Epithelial cell of prostate (primary cell): ENCODE measurements at regions not wholly inside any gene's neighbourhood (a gene's known extent, or its start where the extent isn't known, plus 50 kb on each side); places are given as distances from the start of the nearest gene placed in this dataset.

Experiments used
- DNase-seq: peaks from one replicate; pipeline ENCODE4 v3.0.0-alpha.2; 2011; ENCODE audit warnings: low read depth, low spot score
- H3K27ac ChIP-seq: fragments of 450-650 bp; 2 replicates; pipeline ENCODE4 v1.5.1; 2017; ENCODE audit warnings: mild to moderate bottlenecking

- H3K27ac ChIP-seq: no peak overlapping the region
- no peak for DNase-seq
Observed at GRCh38 chr16:72298961-72299360, 127.0 kb upstream of the PMFBP1 start.

- H3K27ac ChIP-seq: no peak overlapping the region
- no peak for DNase-seq
Observed at GRCh38 chr16:72295914-72296313, 124.0 kb upstream of the PMFBP1 start.

GRCh38 chr16:72291531-72291981 lies 119.6 kb upstream of the PMFBP1 start:
- DNase-seq: peak; percentile 54

GRCh38 chr16:72291121-72291520 lies 119.2 kb upstream of the PMFBP1 start:
- no peak for DNase-seq
- H3K27ac ChIP-seq: peak overlapping the region; percentile 94

More at GRCh38 chr16:72291531-72291981, 119.6 kb upstream of the PMFBP1 start:
- H3K27ac ChIP-seq: peak overlapping the region; percentile 94

- H3K27ac ChIP-seq: peak overlapping the region; percentile 91
- no peak for DNase-seq
Observed at GRCh38 chr16:72287649-72288048, 115.7 kb upstream of the PMFBP1 start.

- DNase-seq: no peak
- peak overlapping the region; percentile 91 for H3K27ac ChIP-seq
Observed at GRCh38 chr16:72286936-72287620, 115.1 kb upstream of the PMFBP1 start.

GRCh38 chr16:72285728-72286127 lies 113.8 kb upstream of the PMFBP1 start:
- H3K27ac ChIP-seq: peak overlapping the region; percentile 91
- DNase-seq: no peak

GRCh38 chr16:72285324-72285723 lies 113.4 kb upstream of the PMFBP1 start:
- no peak overlapping the region for H3K27ac ChIP-seq
- DNase-seq: no peak

GRCh38 chr16:72284042-72284789 lies 112.3 kb upstream of the PMFBP1 start:
- H3K27ac ChIP-seq: no peak overlapping the region
- DNase-seq: no peak

GRCh38 chr16:72282362-72282761 lies 110.4 kb upstream of the PMFBP1 start:
- H3K27ac ChIP-seq: no peak overlapping the region
- DNase-seq: no peak

GRCh38 chr16:72278301-72278700 lies 106.3 kb upstream of the PMFBP1 start:
- H3K27ac ChIP-seq: no peak overlapping the region
- no peak for DNase-seq

GRCh38 chr16:72277749-72278148 lies 105.8 kb upstream of the PMFBP1 start:
- DNase-seq: no peak
- H3K27ac ChIP-seq: no peak overlapping the region

GRCh38 chr16:72271699-72272240 lies 99.8 kb upstream of the PMFBP1 start:
- DNase-seq: no peak
- no peak overlapping the region for H3K27ac ChIP-seq

GRCh38 chr16:72270531-72270930 lies 98.6 kb upstream of the PMFBP1 start:
- DNase-seq: no peak
- no peak overlapping the region for H3K27ac ChIP-seq

- no peak for DNase-seq
- no peak overlapping the region for H3K27ac ChIP-seq
Observed at GRCh38 chr16:72266836-72267235, 94.9 kb upstream of the PMFBP1 start.

GRCh38 chr16:72264771-72265170 lies 92.8 kb upstream of the PMFBP1 start:
- no peak overlapping the region for H3K27ac ChIP-seq
- DNase-seq: no peak

GRCh38 chr16:72262711-72263110 lies 90.8 kb upstream of the PMFBP1 start:
- H3K27ac ChIP-seq: no peak overlapping the region
- DNase-seq: no peak

GRCh38 chr16:72261127-72261526 lies 89.2 kb upstream of the PMFBP1 start:
- DNase-seq: no peak
- H3K27ac ChIP-seq: no peak overlapping the region

GRCh38 chr16:72256398-72257066 lies 84.6 kb upstream of the PMFBP1 start:
- DNase-seq: no peak
- H3K27ac ChIP-seq: no peak overlapping the region

- no peak overlapping the region for H3K27ac ChIP-seq
Observed at GRCh38 chr16:72255786-72256185, 83.8 kb upstream of the PMFBP1 start.

GRCh38 chr16:72247821-72248253 lies 75.9 kb upstream of the PMFBP1 start:
- DNase-seq: no peak
- H3K27ac ChIP-seq: no peak overlapping the region

More at GRCh38 chr16:72255786-72256185, 83.8 kb upstream of the PMFBP1 start:
- DNase-seq: no peak
